GM18873 (cell line): ENCODE measurements at regions not wholly inside any gene's neighbourhood (a gene's known extent, or its start where the extent isn't known, plus 50 kb on each side); places are given as distances from the start of the nearest gene placed in this dataset.

Experiments
- ATAC-seq: cut with Tn5 transposase; IDR thresholded peaks from one replicate; pipeline ENCODE4 v1.9.1; 2021; ENCODE audit warnings: mild to moderate bottlenecking, moderate library complexity, moderate number of reproducible peaks; ENCODE audit not compliant: unreplicated experiment, low FRiP score

DNA sequence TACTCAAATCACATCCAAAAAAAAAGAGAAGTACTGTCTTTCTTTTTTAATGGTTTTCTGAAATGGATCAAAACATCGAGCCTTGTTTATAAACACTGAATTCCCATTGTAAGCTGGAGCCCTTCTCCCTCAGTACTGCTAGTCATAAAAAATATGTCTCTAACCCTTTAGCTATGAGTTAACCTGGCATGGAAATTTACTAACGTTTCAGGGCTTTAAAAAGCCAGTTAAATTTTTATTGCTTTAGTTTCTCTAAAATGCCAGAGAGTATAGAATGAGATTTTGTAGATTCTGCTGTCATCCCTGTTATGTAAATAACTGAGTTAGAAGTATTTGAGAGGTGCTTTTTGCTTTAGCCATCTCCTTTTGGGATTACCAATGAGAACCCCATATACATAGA, 528.3 kb downstream of the EFNB2 start:
- ATAC-seq, result no peak

DNA sequence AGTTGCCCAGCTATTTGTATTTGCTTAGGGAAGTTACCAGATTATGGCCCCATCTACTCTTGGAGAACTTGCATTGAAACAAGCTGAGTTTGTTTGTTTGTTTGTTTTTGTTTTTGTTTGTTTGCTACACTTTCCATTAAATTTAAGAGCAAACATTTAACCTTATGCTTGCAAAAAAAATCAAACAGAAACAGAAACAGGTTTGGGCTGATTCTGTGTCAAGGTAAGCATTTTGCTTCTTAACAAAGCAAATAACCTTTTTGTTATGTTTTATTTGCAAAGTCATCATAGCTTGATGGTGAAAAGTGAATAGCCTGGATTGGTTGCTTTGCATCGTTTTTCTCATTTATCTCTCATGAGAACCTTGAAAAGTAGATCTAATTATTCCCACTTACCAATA, 531.8 kb downstream of the EFNB2 start:
- no peak for ATAC-seq

DNA sequence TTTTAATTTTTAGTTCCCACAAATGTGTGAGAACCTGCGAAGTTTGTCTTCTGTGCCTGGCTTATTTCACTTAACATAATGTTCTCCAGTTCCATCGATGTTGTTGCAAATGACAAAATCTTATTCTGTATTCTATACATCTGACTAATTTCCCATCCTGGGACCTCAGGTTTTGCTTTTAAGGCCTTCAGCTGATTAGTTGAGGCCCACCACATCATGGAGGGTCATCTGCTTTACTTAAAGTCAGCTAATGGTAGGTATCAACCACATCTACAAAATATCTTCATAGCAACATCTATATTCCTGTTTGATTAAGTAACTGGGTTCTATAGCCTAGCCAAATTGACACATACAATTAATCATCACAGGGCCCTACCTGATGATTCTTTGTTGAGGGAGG, 534.0 kb downstream of the EFNB2 start:
- ATAC-seq, result no peak

DNA sequence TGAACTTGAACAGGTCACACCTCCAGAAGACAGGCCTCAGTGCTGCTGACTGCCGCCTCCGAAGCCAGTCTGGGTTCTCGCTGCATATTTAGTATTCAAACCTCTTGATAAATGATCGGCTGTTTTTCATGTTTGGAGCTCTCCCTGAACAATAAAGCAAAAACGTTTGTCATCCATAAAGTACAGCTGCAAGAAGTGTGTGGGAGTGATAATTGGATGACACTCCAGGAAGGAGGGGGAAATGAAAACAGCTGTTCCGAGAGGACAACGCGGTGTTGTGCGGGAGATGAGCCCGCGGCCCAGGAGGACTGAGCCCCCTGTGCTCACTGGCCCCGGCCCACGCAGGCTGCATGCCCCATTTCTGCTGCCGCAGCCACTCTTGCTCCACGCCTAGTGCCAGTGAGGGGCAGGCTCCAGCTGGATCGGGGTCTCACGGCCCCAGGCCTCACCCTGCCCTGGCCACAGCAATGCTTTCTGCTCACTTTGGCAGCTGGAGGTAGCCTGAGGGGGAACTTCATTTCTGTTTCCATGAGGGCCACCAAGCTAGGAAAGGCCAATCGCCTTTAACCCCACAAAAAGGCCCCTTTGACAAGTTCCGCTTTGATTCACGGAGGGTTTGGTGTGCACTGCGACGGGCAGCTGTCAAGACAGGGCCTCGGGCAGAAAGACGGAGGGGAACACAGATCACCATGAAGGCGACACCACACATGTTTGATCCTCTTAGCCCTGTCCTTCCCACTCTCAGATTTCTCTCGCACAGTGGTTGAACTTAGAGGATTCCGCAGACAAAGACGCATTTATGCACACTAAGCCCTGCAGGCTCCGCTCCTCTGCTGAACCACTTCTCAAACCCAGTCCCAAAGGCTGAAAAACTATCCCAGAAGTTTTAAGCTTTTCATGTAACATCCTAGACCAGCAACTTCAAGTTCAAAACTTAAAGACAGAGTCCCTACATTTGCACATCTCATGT, 537.6 kb downstream of the EFNB2 start:
- no peak for ATAC-seq

- ATAC-seq, result no peak
Observed at GRCh38 chr13:105996391-105997025, 539.0 kb downstream of the EFNB2 start.

- no peak for ATAC-seq
Observed at GRCh38 chr13:105994340-105994739, 541.1 kb downstream of the EFNB2 start.

- no peak for ATAC-seq
Observed at GRCh38 chr13:105991622-105992277, 543.7 kb downstream of the EFNB2 start.

DNA sequence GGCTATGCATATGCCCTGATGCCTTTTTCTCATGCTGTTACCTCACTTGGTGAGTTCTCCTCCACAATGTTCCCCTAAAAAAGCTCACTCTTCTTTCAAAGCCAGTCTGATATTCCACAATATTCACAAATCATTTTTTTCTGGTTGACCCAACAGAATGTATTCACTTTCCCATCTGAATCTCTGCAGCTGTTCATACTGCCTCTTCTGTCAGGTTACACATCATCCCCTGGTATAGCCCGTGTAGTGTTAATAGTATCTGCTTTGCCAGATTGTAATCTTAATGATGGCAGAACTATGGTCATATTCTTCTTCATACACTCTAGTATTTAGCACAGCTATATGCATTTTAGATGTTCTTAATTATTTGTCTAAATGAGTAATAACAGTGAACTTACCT, 544.3 kb downstream of the EFNB2 start:
- no peak for ATAC-seq

DNA sequence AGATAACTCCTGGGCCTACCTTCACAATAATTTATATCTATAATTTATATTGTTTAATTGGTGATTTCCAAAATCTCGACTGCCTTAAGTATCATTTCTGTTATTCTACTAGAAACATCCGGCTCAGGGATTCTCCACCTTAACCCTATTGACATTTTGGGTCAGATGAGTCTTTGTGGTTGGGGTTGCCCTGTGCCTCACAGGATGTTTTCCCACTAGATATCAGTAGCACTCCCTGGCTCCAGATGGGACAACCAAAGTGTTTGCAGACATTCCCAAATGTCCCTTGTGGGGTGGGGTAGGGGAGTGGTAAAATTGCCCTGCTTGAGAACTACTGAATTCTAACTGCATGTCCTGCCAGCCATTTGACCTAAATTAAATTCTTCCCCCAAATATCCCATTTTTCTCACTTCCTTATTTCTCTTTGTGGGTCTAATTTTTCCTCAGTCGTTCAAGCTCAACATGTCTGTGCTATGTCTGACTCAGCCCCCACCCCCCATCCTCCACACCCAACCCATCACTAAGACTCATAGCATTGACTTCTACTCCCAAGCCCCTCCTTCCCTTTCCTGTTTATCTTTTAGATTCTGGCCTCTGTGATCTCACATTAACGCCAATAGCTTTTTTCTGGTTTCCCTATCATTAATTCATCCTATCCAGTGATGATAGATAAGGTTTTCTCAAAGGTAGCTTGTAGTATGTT, 545.1 kb downstream of the EFNB2 start:
- no peak for ATAC-seq

DNA sequence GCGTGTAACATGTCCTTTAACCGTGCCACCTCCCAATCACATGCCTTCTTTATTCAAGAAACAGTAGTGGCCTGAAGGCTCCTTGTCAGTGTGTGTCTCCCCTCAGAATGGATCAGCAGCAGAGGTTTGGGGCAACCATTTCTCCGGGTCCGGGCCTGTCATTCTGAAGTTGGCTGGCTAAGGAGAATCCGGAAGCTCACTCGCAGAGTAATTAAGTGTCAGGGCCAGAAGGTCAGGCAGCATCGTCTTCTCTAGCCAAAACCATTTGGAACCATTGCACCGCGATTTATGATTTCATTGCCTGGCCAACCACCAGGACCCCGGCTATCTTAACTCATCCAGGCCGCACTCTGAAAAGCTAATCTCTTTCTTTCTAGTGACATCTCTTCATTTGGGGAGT, 550.8 kb downstream of the EFNB2 start:
- no peak for ATAC-seq

GRCh38 chr13:105984236-105984635, 551.2 kb downstream of the EFNB2 start:
- ATAC-seq, result no peak

DNA sequence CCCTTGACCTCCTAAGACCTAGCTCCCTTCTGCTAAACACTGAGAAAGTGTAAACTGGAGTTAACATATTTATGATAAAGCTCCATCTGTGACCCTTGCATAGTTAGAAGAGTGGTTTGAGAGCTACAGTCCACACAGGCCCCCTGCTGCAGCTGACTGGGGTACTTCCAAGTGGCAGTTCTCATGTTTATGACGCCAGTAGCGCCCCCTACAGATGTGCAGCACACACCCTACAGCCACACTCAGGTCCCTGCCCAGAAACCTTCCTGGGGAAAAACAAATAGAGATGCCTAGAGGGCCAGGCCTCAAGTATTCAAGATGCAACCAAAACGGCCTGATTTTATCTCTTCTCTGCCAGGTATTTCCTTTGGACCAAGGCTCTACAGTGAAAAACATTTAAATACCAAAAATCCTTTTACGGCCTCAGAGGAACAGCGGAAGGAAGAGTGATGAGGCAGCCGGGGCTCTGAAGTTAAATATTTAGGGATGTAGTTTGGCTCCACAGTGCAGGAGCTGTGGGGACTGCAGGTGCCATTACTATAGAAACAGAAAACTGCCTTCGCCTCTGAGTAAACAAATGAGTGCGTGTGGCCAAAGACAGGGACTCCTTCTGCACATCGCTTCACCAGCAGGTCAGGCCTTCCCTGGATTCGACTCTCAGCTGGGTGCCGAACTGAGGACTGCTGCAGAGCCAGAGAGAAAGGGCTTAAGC, 553.1 kb downstream of the EFNB2 start:
- ATAC-seq, result no peak

- ATAC-seq, result no peak
Observed at GRCh38 chr13:105979131-105980011, 556.1 kb downstream of the EFNB2 start.

GRCh38 chr13:105974380-105974779, 561.1 kb downstream of the EFNB2 start:
- no peak for ATAC-seq

DNA sequence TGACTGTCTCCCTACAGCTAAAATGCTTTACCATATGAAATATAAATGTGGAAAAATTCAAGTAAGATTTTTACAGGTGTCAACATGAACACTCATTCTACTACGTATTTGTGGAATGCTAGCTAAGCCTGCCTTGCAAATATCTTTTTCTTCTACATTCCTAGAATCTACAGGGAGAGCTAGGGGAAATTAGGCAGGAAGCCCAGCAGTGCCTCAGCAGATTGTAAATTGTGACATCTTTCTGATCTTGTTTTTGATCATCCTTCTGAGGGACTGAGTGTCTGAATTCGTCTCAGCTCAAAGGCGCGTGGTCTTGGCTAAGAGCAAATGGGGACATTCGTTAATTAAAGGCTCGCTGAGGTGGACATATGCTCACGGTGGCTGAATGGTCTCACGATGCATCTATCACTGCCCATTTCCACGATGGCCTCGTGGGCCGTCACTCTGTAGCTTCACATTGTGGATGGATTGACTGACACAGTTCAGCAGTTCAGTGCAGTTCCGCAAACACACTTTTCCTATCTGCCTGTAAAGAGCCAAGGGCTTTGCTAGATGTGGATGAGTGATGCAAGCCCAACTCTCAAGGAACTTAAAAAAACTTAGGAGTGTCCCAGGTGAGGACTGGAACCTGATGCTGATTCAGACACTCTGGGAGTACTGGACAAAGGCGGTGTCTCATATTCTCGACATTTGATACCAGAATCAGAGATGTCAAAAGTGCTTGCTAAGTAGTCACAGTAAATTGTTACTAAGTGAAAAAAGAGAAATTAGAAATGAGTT, 562.5 kb downstream of the EFNB2 start:
- ATAC-seq, result no peak

DNA sequence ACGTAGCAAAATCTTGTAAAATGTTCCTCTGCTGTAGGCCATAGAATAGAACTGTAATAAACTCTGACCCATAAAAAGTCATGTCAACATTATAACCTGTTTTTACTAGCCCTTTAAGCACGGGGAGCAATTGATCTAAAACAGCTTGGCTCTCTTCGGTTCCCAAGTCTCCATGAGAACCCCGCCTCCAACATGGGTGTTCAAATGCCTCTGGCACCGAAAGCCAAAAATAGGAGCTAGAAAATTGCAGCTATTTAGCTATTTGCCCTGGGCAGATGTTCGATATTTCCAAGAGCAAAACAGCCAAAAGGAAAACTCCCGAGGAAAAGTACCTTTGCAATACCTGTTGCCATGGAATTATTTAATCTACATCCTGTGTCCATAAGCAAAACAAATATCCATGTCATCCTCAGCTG, 563.1 kb downstream of the EFNB2 start:
- no peak for ATAC-seq

GRCh38 chr13:105971738-105972137, 563.7 kb downstream of the EFNB2 start:
- ATAC-seq, result no peak

DNA sequence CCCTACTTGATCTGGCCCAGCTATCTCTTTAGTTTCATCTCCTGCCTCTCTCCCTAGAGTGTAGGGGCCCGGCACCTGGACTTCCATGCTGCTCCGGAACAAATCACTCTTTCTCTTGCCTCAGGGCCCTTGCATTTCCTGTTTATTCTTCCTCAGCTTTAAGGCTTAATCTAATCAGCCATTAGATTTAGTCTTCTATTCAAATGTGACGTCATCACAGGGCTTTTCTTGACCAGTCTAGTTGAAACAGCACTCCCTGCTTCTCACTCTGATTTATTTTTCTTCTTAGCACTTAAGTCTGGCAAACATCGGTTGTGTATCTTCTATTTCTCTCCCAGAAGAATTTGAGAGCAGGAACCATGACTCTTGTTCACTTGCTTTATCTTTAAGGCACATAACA, 564.1 kb downstream of the EFNB2 start:
- ATAC-seq, result no peak
